AG09319 (cell line): ENCODE measurements at regions not wholly inside any gene's neighbourhood (a gene's known extent, or its start where the extent isn't known, plus 50 kb on each side); places are given as distances from the start of the nearest gene placed in this dataset.

Experiments used
- DNase-seq: peaks from one replicate; pipeline ENCODE4 v3.0.0-alpha.2; 2010; ENCODE audit warnings: low read depth; ENCODE audit errors: extremely low read depth
- TF ChIP-seq, protein P1 (sequence below): IDR thresholded peaks from 2 replicates; pipeline ENCODE4 v1.5.1; 2011; ENCODE audit warnings: low read depth, mild to moderate bottlenecking, inconsistent platforms, low read length, moderate library complexity

DNA sequence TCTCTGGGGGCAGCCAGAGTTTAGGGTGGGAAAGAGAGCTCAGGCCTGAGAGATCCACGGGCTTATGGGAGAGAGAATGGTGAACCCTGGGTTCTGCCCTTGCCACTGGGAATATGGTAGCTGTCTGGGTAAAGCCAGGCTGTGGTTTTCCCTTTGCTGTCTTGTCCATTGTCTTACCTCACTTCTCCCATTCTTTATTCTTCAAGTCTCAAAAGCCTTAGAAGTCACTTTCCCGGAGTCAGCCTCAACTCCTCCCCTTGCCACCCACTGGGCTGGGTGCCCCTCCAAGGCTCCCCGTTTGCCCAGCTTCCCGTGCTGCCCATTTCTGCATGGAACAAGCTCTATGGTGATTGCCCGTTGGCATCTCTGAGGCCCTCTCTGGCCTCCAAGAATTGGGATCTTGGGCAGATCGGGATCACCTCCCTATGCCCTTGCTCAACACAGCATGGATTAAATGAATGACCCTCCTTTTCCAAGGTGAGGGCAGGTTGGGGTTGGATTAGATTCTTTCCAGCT lies 228.2 kb downstream of the HAUS1 start:
- DNase-seq, result no peak
- TF ChIP-seq, protein P1, sequence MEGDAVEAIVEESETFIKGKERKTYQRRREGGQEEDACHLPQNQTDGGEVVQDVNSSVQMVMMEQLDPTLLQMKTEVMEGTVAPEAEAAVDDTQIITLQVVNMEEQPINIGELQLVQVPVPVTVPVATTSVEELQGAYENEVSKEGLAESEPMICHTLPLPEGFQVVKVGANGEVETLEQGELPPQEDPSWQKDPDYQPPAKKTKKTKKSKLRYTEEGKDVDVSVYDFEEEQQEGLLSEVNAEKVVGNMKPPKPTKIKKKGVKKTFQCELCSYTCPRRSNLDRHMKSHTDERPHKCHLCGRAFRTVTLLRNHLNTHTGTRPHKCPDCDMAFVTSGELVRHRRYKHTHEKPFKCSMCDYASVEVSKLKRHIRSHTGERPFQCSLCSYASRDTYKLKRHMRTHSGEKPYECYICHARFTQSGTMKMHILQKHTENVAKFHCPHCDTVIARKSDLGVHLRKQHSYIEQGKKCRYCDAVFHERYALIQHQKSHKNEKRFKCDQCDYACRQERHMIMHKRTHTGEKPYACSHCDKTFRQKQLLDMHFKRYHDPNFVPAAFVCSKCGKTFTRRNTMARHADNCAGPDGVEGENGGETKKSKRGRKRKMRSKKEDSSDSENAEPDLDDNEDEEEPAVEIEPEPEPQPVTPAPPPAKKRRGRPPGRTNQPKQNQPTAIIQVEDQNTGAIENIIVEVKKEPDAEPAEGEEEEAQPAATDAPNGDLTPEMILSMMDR, result no peak

DNA sequence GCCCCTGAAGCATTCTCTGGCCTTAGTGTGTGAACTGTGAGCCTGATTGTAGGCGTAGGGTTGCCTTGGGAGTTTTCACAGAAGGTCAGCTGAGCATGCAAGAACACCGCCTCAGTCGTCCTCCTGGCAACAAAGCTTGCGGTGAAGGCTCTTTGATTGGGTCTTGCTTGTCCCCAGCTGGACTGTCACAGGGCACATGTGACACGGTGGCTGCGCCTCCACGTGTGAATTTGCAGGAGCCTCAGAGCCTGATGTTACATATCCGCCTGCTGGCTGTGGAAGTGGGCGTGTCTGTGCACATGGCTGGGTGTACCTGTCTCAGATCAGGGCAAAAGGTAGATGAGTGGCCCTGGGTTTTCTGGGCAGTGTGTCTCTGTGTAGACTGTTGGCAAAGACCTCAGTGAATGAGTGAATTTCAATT lies 228.7 kb downstream of the HAUS1 start:
- TF ChIP-seq, protein P1, result no peak
- no peak for DNase-seq

DNA sequence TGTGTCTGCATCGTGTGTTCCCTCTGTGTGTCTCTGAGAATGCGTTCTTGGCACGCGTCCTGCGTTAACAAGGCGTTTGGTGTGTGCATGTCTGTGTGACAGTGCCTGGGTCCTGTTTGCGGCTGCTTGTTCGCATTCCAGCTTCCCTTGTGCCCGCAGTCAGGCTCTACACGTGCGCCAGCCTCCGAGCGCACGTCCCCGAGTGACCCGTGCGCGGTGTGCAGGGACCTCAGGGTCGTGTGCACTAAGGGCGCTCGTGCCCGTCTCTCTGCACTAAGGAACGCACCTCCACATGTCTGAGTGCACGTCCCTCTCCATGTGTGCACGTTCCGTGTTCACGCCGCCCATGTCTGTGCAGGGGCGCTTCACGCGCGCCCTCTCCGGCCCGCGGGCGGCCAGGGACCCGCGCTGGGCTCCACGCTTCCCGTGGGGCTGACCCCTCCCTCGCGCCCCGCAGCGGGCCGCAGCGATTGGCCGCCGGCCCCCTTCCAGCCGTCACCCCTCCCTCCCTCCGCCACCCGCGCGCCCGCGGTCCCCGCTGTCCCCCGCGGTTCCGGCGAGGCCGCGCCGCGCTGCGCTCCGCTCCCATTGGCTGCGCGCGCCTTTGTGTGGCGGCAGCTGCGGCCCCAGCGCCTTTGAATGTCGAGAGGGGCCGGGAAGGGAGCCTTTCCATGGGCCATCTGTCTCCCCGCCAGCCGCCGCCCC lies 229.4 kb downstream of the HAUS1 start:
- TF ChIP-seq, protein P1, result no peak
- DNase-seq, result no peak

DNA sequence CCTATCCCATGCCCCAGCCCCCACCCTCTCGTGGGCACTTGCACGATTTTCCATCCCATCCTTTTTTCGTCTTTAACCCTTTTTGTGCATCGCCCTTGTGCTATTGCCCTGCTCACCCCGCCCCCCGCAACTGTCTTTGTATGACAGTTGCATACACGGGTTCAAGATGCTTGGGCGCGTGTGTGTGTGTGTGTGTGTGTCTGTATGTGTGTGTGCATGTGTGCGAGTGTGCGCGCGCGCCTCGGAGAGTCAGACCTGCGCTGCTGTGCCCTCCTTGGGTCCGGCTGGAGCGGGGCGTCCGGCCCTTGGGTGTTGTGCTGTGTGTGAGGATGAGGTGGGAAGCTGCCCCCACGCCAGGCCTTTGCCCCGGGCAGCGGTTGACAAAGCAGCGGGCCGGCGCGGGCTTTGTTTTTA lies 230.7 kb downstream of the HAUS1 start:
- no peak for DNase-seq
- TF ChIP-seq, protein P1, result no peak

DNA sequence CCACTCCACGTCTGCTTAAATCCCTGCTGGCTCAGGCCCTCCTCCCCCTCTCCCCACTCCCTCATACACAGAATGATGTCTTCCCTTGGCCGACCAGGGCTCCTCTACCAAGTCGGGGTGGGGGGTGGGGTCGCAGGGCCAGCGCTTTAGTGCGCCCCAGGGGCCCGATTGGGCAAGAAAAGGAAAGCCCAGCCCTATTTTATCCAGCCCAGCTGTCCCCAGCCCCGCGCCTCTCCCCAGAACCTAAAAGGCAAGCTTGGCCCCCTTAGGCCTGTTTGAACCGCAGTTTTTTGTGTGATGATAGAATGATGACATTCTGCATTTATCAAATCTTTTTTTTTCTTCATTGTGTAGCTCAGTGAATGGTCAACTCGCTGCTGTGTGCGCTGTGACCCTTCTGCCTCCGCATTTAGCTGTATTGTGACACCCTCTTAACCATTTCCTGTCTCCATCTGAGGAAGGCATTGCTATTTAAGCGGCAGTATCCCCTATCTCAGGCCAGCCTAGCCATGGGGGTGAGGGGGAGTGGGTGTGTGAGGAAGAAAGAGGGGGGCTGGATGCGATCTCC lies 231.4 kb downstream of the HAUS1 start:
- DNase-seq, result no peak

DNA sequence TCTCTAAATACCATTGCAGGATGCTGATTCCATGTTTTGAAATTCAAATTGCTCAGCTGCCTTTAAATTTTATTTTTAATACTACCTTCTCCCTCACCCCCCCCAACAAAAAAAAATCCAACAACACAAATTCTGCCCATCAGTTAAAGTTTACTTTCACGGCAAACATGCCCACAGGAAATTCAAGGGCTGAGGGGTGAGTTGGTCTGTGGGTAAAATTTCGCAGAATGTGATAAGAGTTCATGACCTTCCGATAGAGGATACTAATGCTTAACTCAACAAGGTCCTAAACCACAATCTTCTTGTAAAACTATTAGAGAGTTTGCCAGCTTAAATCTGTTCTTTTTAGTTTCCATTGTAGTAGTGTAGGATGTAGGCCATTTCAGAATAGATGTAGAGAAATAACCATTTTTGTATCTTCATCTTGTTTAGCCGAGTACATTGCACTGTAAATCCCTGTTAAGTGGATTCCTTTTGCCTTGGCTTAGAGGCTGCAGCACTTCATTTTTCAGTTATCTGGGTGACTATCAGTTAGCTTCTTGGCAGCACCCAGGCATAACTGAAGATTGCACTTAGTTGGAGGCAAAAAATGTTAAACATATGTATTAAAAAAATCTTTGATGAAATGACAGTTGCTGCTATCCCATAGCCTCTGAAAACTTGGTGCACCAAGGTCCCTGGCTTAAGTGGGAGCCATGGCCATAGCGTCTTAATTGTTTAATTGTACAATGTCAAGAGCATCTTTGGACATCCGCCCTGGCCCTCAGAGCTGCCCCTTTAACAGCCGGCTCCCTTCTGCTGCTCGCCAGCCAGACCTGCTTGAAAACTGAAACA lies 232.3 kb downstream of the HAUS1 start:
- TF ChIP-seq, protein P1, result no peak
- DNase-seq, result no peak

More for the DNA sequence above, 231.4 kb downstream of the HAUS1 start:
- TF ChIP-seq, protein P1, result no peak
